Activated T-cell treated with anti-CD3 and anti-CD28 coated beads, Interleukin-2, amount 50 U/mL, for 72 hours (primary cell): ENCODE measurements at regions not wholly inside any gene's neighbourhood (a gene's known extent, or its start where the extent isn't known, plus 50 kb on each side); places are given as distances from the start of the nearest gene placed in this dataset.

Experiments used
- ATAC-seq, 2 donors: fragments of 150-1000 bp; cut with Tn5 transposase; replicated peaks in 1 of 2; 2 replicates each; pipeline ENCODE4 v1.10.0; 2021; ENCODE audit warnings: moderate library complexity in 2 of 2, mild to moderate bottlenecking in 1 of 2
- DNase-seq, 2 donors: peaks; one replicate each; pipeline ENCODE4 v3.0.0; 2021 to 2022; ENCODE audit warnings: mixed read lengths in 1 of 2
- H3K27ac Mint-ChIP-seq: one replicate; pipeline ENCODE4 v1.8.0; 2022; ENCODE audit warnings: mild to moderate bottlenecking, moderate library complexity, mixed read lengths
- H3K27me3 Mint-ChIP-seq: one replicate; pipeline ENCODE4 v1.8.0; 2022; ENCODE audit warnings: low read depth, mixed read lengths
- H3K36me3 Mint-ChIP-seq, 2 donors: one replicate each; pipeline ENCODE4 v1.8.0; 2022; ENCODE audit warnings: mixed read lengths in 2 of 2, mild to moderate bottlenecking in 1 of 2; ENCODE audit not compliant: insufficient read depth in 2 of 2
- H3K4me1 Mint-ChIP-seq: one replicate; pipeline ENCODE4 v1.8.0; 2022; ENCODE audit warnings: low read depth, mixed read lengths
- H3K4me3 Mint-ChIP-seq, 2 donors: one replicate each; pipeline ENCODE4 v1.8.0; 2022; ENCODE audit warnings: mild to moderate bottlenecking in 2 of 2, mixed read lengths in 2 of 2, moderate library complexity in 2 of 2
- H3K9me3 Mint-ChIP-seq, 2 donors: one replicate each; pipeline ENCODE4 v1.8.0; 2022; ENCODE audit warnings: mixed read lengths in 2 of 2

DNA sequence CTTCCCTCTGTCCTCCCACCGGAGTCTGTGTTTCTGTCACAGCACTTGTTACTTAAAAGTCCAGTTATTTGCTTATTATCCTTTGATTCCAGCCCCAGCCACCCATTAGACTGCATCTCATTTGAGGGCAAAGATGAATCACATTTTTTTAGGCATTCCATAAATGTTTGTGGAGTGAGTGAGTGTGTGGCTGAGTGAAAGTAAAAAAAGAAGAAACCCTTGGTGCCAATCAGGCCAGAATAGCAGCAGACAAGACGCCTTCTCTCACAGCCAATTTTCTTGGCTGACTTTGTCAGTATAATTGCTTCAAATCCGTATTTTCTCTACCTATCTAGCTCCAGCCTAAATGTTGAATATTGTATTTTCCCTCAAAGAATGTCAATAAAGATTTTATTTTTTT lies 613.0 kb upstream of the WWC1 start:
- DNase-seq (no peak), ATAC-seq (no peak)
- peaks cover 7 to 18% of the 10 kb centered on the region in 2 donors for H3K9me3 Mint-ChIP-seq
- no peaks in the 10 kb centered on the region for H3K27me3 Mint-ChIP-seq
- no peak overlapping the region for H3K27ac Mint-ChIP-seq
- no peak overlapping the region for H3K4me3 Mint-ChIP-seq
- H3K4me1 Mint-ChIP-seq: no peaks in the 10 kb centered on the region
- H3K36me3 Mint-ChIP-seq: peaks cover 0 to 3% of the 10 kb centered on the region in 2 donors

DNA sequence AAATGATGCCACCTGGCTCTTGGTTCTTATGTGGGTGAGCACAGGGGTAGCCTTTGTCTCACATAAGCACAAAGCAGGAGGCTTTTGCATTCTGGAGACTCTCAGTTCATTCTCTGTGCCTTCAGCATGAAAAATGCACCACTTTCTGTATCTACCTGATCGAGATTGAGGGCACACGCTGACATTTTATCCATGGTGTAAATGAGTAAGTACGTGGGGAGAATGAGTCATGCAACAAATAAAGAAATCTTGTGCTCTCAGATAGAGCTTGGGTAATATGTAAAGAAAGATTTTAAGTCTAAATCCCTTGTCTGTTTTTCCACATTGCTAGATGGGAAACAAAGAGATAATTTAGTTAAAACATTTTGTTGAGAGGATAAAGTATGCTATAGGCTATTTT lies 607.2 kb upstream of the WWC1 start:
- H3K4me3 Mint-ChIP-seq: no peak overlapping the region
- ATAC-seq (no peak), DNase-seq (no peak)
- no peaks in the 10 kb centered on the region for H3K36me3 Mint-ChIP-seq
- H3K27me3 Mint-ChIP-seq: no peaks in the 10 kb centered on the region
- H3K27ac Mint-ChIP-seq: no peak overlapping the region
- peaks cover 4 to 8% of the 10 kb centered on the region in 2 donors for H3K9me3 Mint-ChIP-seq
- H3K4me1 Mint-ChIP-seq: no peaks in the 10 kb centered on the region

DNA sequence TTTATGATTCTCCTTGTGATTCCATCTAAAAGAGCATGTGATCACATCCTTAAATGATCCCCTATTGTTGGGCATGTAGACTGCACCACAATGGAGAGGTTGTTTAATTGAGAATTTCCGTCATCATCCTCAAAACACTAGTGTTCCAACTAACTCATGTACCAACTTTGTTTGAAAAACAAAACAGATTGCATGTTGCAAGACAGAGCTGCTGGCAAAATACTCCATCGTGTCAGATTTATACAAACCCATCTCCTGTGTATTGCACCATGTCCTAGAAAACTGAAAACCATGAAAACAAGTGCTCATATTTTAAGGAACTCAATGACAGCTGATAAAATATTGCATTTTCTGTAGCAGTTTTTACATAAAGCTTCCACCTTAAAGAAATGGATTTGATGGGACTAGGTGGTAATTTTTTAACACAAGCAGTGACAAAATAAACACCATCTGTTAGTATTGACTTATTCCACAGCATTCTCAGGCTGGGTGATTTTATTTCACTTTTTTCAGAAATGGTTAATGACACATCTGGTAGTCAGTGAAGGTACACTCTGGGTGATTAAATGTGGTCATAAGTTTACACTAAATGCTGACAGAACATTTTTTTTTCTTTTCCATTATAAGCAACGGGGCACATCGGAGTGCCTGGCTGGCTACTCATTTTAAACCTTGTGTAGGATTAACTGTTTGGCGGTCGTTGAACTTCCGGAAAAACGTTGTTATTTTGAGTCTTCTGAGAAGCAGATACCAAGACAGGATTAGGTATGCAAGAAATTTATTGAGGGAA lies 602.9 kb upstream of the WWC1 start:
- no peaks in the 10 kb centered on the region for H3K4me1 Mint-ChIP-seq
- H3K27me3 Mint-ChIP-seq: no peaks in the 10 kb centered on the region
- H3K4me3 Mint-ChIP-seq: no peak overlapping the region
- no peak for DNase-seq
- no peak for ATAC-seq
- H3K36me3 Mint-ChIP-seq: no peaks in the 10 kb centered on the region
- peaks cover 2% of the 10 kb centered on the region in 2 donors for H3K9me3 Mint-ChIP-seq
- no peak overlapping the region for H3K27ac Mint-ChIP-seq

DNA sequence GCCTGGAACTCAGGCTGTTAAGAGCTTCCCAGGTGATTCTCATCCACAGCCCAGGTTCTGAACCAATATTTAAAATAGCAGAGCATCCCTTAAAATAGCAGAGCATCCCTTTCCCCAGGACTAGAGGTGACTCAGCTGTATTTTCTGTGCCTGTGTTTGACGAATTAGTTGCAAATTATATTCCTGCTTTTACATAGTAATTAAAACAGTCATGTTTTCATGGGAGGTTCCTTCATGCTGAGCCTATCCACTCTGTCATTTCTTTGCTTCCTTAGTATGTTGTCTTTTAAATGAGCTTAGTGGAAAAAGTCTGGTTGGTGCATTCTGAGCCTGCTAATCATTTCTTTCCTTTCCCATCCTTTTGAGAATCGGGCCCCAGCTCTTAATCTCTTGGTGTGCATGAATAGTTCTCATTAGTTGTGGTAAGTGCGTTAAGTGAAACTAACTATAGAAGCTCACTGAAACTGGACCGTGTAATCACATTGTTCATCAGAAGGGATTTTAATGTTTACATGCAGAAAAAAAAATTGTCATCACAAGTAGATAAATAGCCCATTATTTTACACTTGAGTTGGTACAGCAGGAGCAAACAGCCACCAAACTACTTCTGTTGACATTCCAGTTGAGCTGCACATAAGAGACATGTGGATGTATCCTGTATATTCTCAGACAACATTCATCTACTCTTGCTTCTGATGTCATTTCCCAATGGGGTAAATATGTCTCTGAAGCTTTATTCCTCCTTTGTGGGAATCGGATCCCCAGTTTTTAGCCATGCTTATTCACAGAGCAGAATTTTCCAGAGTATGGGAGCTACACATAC lies 596.9 kb upstream of the WWC1 start:
- DNase-seq (no peak), ATAC-seq (no peak)
- H3K27me3 Mint-ChIP-seq: no peaks in the 10 kb centered on the region
- H3K36me3 Mint-ChIP-seq: no peaks in the 10 kb centered on the region
- H3K4me1 Mint-ChIP-seq: no peaks in the 10 kb centered on the region
- peaks cover 2 to 3% of the 10 kb centered on the region in 2 donors for H3K9me3 Mint-ChIP-seq
- H3K4me3 Mint-ChIP-seq: no peak overlapping the region
- no peak overlapping the region for H3K27ac Mint-ChIP-seq

DNA sequence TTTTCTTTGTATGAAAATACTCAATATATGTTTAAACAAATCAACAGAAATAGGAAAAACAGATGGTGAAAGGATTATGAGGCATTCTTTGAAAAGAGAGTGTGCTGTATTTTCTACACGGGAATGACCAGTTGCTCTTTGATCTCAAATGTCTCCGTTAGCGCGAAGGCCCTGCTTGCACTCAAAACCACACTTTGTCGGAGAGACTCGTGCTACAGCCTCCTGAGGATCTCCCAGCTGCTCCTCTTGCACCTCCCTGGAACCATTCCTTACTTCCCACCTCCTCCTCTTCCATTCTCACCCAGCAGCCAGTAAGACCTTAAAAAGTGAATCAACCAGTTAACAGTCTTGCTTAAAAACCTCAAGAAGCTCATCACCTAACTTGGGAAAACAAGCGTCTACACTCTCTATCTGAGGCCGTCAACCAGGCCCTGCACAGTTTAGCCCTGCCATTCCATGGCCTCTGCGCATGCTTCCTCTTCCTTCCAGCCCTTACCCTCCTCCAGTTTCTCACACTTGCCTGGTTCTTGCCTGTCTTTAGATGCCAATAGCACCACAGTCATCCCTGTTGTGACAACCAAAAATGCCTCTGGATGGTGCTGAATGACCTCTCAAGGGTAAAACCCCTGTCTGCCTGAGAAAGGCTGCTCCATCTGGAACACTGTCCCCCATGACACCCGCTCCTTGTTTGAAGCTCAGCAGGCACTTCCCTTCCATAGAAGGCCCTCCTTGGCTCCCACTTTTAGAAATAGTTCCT lies 594.7 kb upstream of the WWC1 start:
- Mint-ChIP-seq H3K36me3 (no peaks in the 10 kb centered on the region), H3K9me3 (peaks cover 2 to 3% of the 10 kb centered on the region in 2 donors), H3K4me3 (no peak overlapping the region), H3K27me3 (no peaks in the 10 kb centered on the region), H3K27ac (no peak overlapping the region), H3K4me1 (no peaks in the 10 kb centered on the region)
- ATAC-seq: no peak
- no peak for DNase-seq

DNA sequence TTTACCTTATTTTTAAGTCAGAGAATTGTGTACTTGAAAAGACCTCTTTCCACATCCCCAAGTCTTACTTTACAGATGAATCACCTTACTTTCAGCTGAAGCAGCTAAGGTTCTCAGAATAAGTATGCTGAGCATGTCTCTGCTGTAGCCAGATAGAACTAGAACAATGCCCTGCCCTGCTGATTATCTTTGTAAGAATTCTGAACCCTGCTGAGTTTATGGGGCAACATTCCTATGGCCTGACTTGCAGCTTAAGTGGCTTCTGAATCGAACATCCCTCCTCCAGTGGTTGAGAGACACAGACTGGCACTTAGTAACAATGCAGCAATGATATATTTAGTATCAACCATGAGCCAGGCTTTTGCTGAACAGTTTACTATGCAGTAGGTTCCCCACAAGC lies 592.0 kb upstream of the WWC1 start:
- H3K36me3 Mint-ChIP-seq: no peaks in the 10 kb centered on the region
- no peak for ATAC-seq
- H3K4me1 Mint-ChIP-seq: no peaks in the 10 kb centered on the region

DNA sequence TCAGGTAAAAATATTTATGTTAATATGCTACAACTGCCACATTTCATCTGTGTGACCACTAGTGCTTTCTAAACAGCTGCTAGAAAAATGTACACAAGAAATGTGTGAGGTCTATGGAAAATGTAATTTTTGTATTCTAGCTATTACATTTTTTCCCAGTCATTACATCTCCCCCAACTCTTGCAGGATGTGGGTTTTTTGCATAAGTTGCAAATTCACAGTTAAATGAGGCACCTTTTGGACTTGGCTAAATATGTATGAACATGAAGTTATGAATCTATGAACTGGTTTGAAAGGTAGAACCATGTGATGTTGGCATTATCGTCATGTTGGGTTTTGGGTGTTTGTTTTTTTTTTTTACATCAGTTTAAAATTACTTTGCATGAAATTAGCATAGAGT lies 590.4 kb upstream of the WWC1 start:
- Mint-ChIP-seq H3K9me3 (peaks cover 0 to 3% of the 10 kb centered on the region in 2 donors), H3K4me3 (no peak overlapping the region)

More for the DNA sequence above, 592.0 kb upstream of the WWC1 start:
- peaks cover 0 to 3% of the 10 kb centered on the region in 2 donors for H3K9me3 Mint-ChIP-seq
- DNase-seq: no peak
- no peak overlapping the region for H3K27ac Mint-ChIP-seq
- H3K4me3 Mint-ChIP-seq: no peak overlapping the region
- no peaks in the 10 kb centered on the region for H3K27me3 Mint-ChIP-seq

DNA sequence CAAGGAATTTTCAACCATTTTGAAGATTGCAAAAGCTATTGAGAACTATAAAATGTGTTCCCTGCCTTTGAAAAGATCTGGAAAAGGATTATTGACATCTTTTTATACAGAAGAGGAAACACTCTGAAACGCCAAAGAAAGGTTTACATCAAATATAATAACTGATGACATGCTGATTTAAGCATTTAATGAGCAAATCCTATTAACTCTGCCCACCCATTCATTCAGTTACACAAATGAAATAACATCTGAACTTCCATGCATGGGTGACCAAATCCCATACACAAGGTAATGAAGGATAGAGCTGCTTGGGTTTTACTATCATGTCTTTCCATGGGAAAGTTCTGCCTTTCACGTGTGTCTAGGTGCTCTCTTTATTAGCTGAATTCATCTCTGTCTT lies 589.4 kb upstream of the WWC1 start:
- no peak overlapping the region for H3K27ac Mint-ChIP-seq
- peaks cover 1 to 3% of the 10 kb centered on the region in 2 donors for H3K9me3 Mint-ChIP-seq
- no peak overlapping the region for H3K4me3 Mint-ChIP-seq
- no peaks in the 10 kb centered on the region for H3K36me3 Mint-ChIP-seq
- no peaks in the 10 kb centered on the region for H3K4me1 Mint-ChIP-seq
- DNase-seq (no peak), ATAC-seq (no peak)
- no peaks in the 10 kb centered on the region for H3K27me3 Mint-ChIP-seq

More for the DNA sequence above, 590.4 kb upstream of the WWC1 start:
- Mint-ChIP-seq H3K27me3 (no peaks in the 10 kb centered on the region), H3K27ac (no peak overlapping the region), H3K36me3 (no peaks in the 10 kb centered on the region), H3K4me1 (no peaks in the 10 kb centered on the region)
- no peak for DNase-seq
- ATAC-seq: no peak

DNA sequence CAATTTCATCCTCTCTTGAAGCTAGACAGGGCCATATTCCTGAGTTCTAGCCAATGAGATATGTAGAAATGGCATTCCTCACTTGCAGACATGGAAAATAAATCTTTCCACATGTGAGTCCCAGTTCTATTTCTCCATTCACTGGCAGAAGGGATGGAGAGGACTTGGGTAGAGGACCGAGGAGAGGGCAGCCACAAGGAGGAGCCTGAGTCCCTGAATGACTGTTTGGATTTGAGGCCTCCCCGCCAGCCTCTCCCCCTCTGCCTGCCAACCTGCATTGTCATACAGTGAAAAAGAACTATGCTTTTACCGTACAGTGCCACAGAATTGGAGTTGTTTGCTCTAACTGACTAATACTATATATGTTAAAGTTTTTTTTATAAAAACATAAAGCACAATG lies 583.0 kb upstream of the WWC1 start:
- Mint-ChIP-seq H3K27me3 (no peaks in the 10 kb centered on the region), H3K9me3 (peaks cover 0 to 1% of the 10 kb centered on the region in 2 donors), H3K4me3 (no peak overlapping the region), H3K4me1 (no peaks in the 10 kb centered on the region), H3K36me3 (no peaks in the 10 kb centered on the region), H3K27ac (no peak overlapping the region)
- DNase-seq (no peak), ATAC-seq (no peak)

DNA sequence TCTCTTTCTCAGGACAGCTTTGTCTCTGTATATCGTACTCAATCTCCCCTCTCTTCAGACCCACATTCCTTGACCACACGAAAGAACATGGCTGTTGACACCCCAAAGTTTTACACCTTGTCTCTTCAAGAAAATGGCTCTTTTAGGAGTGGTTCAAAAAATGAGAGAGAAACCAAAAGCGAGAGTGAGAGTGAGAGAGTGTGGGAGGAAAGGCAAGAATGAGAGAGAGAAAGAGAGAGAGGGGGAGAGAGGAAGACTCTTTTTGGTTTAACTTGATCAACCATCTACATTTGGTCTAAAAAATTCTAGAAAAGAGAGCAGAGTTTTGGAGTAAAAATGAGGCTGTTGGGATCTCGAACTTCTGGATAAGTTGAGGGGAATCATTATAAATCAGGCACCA lies 581.8 kb upstream of the WWC1 start:
- H3K27me3 Mint-ChIP-seq: no peaks in the 10 kb centered on the region
- peaks cover 1 to 3% of the 10 kb centered on the region in 2 donors for H3K9me3 Mint-ChIP-seq

DNA sequence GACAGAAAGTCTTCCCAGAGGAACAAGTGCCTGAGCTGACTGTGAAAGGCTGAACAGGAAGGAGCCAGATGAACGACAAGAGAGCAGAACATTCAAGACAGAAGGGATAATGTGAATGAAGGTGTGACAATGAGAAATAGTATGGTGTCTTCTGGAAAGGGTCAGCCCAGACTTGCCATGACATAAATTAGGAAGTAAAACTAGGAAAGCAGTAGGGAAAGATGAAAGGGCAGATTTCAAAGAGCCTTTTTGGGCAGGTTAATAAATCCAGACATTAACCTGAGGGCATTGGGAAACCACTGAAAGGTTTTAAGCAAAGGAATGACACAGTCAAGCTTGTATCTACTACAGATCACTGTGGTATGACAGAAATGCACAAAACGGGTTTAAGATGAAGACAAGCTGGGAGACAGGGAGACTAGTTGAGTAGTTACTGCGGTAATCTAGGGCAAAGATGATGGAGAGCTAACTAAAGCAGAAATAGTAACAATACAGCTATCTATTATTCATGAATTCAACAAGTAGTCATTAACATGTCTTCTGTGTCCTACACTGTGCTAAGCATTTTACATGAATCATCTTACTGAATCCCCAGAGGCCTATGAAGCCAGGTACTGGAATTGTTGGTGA lies 580.9 kb upstream of the WWC1 start:
- Mint-ChIP-seq H3K9me3 (peaks cover 1 to 3% of the 10 kb centered on the region in 2 donors), H3K27me3 (no peaks in the 10 kb centered on the region), H3K4me1 (no peaks in the 10 kb centered on the region), H3K27ac (no peak overlapping the region), H3K4me3 (no peak overlapping the region), H3K36me3 (no peaks in the 10 kb centered on the region)
- DNase-seq (no peak), ATAC-seq (no peak)

More for the DNA sequence above, 581.8 kb upstream of the WWC1 start:
- DNase-seq (no peak), ATAC-seq (no peak)
- H3K27ac Mint-ChIP-seq: no peak overlapping the region
- H3K36me3 Mint-ChIP-seq: no peaks in the 10 kb centered on the region
- no peak overlapping the region for H3K4me3 Mint-ChIP-seq
- no peaks in the 10 kb centered on the region for H3K4me1 Mint-ChIP-seq

DNA sequence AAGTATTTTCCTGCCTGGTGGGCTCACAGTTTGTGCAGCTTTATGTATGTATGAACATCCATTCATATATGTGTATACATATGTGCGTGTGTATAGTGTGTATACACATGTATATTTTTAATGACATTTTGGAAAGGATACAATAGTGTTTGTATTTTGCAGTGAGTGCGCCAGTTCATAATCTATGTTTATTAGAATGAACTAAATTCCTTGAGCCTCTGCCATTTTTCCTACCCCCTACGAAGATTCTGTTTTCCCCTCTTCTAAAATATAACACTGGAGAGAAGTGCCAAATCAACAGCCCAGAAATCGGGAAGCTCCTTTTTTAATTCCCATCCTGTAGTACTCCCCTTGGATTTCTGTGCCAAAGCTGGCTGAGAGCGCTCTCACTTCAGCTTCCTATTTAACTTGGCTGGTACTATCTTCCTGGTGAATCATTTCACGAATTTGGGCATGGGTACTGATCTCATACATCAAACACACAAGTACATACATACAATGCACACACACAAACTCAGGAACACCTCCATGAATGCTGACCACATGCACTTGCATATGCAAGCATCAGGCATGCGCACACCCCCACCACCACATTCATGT lies 578.4 kb upstream of the WWC1 start:
- Mint-ChIP-seq H3K27ac (no peak overlapping the region), H3K36me3 (no peaks in the 10 kb centered on the region), H3K4me3 (no peak overlapping the region), H3K27me3 (no peaks in the 10 kb centered on the region), H3K4me1 (no peaks in the 10 kb centered on the region), H3K9me3 (peaks cover 0 to 3% of the 10 kb centered on the region in 2 donors)
- ATAC-seq (no peak), DNase-seq (no peak)
